Endothelial cell of umbilical vein (primary cell): ENCODE measurements at regions not wholly inside any gene's neighbourhood (a gene's known extent, or its start where the extent isn't known, plus 50 kb on each side); places are given as distances from the start of the nearest gene placed in this dataset.

Experiments used
- BruUV-seq: library from RNA; stranded (reverse); fragments of 400-500 nt; replicated peaks from 2 replicates; lab custom pipeline; 2021; lab: Mats Ljungman, UMichigan
- CTCF ChIA-PET: fragments of 300-600, 350-600 bp; sonication (Branson Sonifier 250); formaldehyde crosslinking; loops from one replicate; lab custom pipeline; 2021; ENCODE audit warnings: antibody characterized with exemption, inconsistent platforms; lab: Charles Lee
- POLR2A ChIA-PET: fragments of 300-600, 350-600 bp; sonication (Branson Sonifier 250); formaldehyde crosslinking; loops from one replicate; lab custom pipeline; 2021; ENCODE audit warnings: antibody characterized with exemption, inconsistent platforms; lab: Charles Lee
- DNase-seq: peaks from one replicate; pipeline ENCODE4 v3.0.0-alpha.2; 2011; ENCODE audit warnings: low read depth, low spot score
- FAIRE-seq: peaks from 2 replicates; lab custom pipeline; 2011; peaks lifted over from hg19 to GRCh38; lab: Jason Lieb, UNC
- H2AFZ ChIP-seq: 2 replicates; pipeline ENCODE4 v1.6.0; 2012; ENCODE audit warnings: low read depth, low read length, control low read depth, inconsistent platforms
- H3K27ac ChIP-seq: 2 replicates; pipeline ENCODE4 v1.5.1; 2011; ENCODE audit warnings: low read depth, mild to moderate bottlenecking, control low read depth, low read length, moderate library complexity; ENCODE audit not compliant: insufficient read depth
- H3K27me3 ChIP-seq, 2 experiments: 2 replicates each; pipeline versions ENCODE4 v1.6.0 to v1.6.1; 2011; ENCODE audit warnings: low read length in 2 of 2, mixed read lengths in 1 of 2; ENCODE audit not compliant: control insufficient read depth in 2 of 2, insufficient read depth in 2 of 2
- H3K36me3 ChIP-seq, 2 experiments: 2 replicates in 1 of 2; 3 replicates in 1 of 2; pipeline ENCODE4 v1.5.1; 2011; ENCODE audit warnings: low read length in 2 of 2, mild to moderate bottlenecking in 1 of 2, moderate library complexity in 1 of 2; ENCODE audit not compliant: control insufficient read depth in 2 of 2, insufficient read depth in 2 of 2; ENCODE audit errors: extremely low read depth in 1 of 2
- H3K4me1 ChIP-seq: 3 replicates; pipeline ENCODE4 v1.5.1; 2011; ENCODE audit warnings: mild to moderate bottlenecking, low read length; ENCODE audit not compliant: control insufficient read depth, insufficient read depth; ENCODE audit errors: extremely low read depth
- H3K4me2 ChIP-seq: 2 replicates; pipeline ENCODE4 v1.6.1; 2011; ENCODE audit warnings: low read length, control low read depth, mixed read lengths; ENCODE audit not compliant: insufficient read depth
- H3K4me3 ChIP-seq, 3 experiments: fragments of 200-600 bp in 1 of 3; sonication (generic), shearing (Covaris generic) in 1 of 3; replicated peaks in 1 of 3; 2 replicates each; pipeline ENCODE4 v1.5.1; 2011 to 2016; ENCODE audit warnings: control low read depth in 3 of 3, low read length in 3 of 3, mild to moderate bottlenecking in 2 of 3, inconsistent platforms in 1 of 3, low read depth in 1 of 3, moderate library complexity in 1 of 3; ENCODE audit not compliant: insufficient read depth in 1 of 3
- H3K79me2 ChIP-seq: 2 replicates; pipeline ENCODE4 v1.6.0; 2012; ENCODE audit warnings: low read length, inconsistent platforms; ENCODE audit not compliant: control insufficient read depth, insufficient read depth
- H3K9ac ChIP-seq: replicated peaks from 2 replicates; pipeline ENCODE3; 2011; ENCODE audit warnings: low read length, control low read depth; ENCODE audit not compliant: insufficient read depth; ENCODE audit errors: extremely low read depth
- H3K9me1 ChIP-seq: replicated peaks from 3 replicates; pipeline ENCODE4 v1.6.0; 2011; ENCODE audit warnings: mild to moderate bottlenecking, low read length; ENCODE audit not compliant: control insufficient read depth, insufficient read depth; ENCODE audit errors: extremely low read depth
- H3K9me3 ChIP-seq: replicated peaks from 2 replicates; pipeline ENCODE4 v1.5.1; 2012; ENCODE audit warnings: low read length, inconsistent platforms; ENCODE audit not compliant: control insufficient read depth, insufficient read depth
- H4K20me1 ChIP-seq: replicated peaks from 2 replicates; pipeline ENCODE3; 2011; ENCODE audit warnings: mild to moderate bottlenecking, low read length; ENCODE audit not compliant: control insufficient read depth, insufficient read depth; ENCODE audit errors: extremely low read depth
- EZH2 ChIP-seq: IDR thresholded peaks from 2 replicates; pipeline ENCODE4 v1.6.1; 2012; ENCODE audit warnings: borderline replicate concordance, low read depth, mild to moderate bottlenecking, moderate library complexity, low read length, inconsistent platforms; ENCODE audit not compliant: severe bottlenecking
- FOS ChIP-seq: IDR thresholded peaks from 2 replicates; pipeline ENCODE4 v1.6.1; 2011; ENCODE audit warnings: mild to moderate bottlenecking, low read length, moderate library complexity, borderline replicate concordance; ENCODE audit not compliant: insufficient read depth
- GATA2 ChIP-seq: IDR thresholded peaks from 2 replicates; pipeline ENCODE4 v1.7.0; 2011; ENCODE audit warnings: low read depth, mild to moderate bottlenecking, moderate library complexity, mixed read lengths, low read length; ENCODE audit not compliant: insufficient read length, insufficient read depth
- JUN ChIP-seq: IDR thresholded peaks from 2 replicates; pipeline ENCODE4 v1.6.1; 2011; ENCODE audit warnings: borderline replicate concordance, low read depth; ENCODE audit not compliant: insufficient read length, insufficient read depth
- MYC ChIP-seq: IDR thresholded peaks from one replicate; pipeline ENCODE4 v1.6.1; 2011; ENCODE audit warnings: mild to moderate bottlenecking, low read depth, low read length
- POLR2A ChIP-seq: IDR thresholded peaks from 2 replicates; pipeline ENCODE4 v1.6.1; 2012; ENCODE audit warnings: low read depth, mild to moderate bottlenecking, control low read depth, low read length
- POLR2AphosphoS5 ChIP-seq: IDR thresholded peaks from 2 replicates; pipeline ENCODE4 v1.6.1; 2012; ENCODE audit warnings: low read depth, mild to moderate bottlenecking, control low read depth, low read length, moderate library complexity; ENCODE audit not compliant: insufficient read depth
- dilution Hi-C: fragments of 300-500 bp; cut with MboI; formaldehyde crosslinking; loops from one replicate; pipeline ENCODE4 v1.15.0; 2019; ENCODE audit warnings: low sequenced_read_pairs; ENCODE audit not compliant: extremely low pct_ligation_motif_present
- intact Hi-C: fragments of 100-400 bp; cut with micrococcal nuclease; formaldehyde crosslinking; loops from one replicate; pipeline ENCODE4 v1.10.0; 2022
- TF ChIP-seq, protein P1 (sequence below), 2 donors: IDR thresholded peaks; 1 replicate in 1 of 2; 2 replicates in 1 of 2; pipeline ENCODE4 v1.5.1; 2011; ENCODE audit warnings: low read length in 2 of 2, mild to moderate bottlenecking in 2 of 2, moderate library complexity in 2 of 2, control low read depth in 1 of 2, inconsistent platforms in 1 of 2, low read depth in 1 of 2; ENCODE audit not compliant: insufficient read depth in 1 of 2; ENCODE audit errors: extremely low read depth in 1 of 2
- TF ChIP-seq, protein P2 (sequence below): IDR thresholded peaks from 2 replicates; pipeline ENCODE4 v1.6.1; 2011; ENCODE audit not compliant: insufficient read depth, insufficient read length

DNA sequence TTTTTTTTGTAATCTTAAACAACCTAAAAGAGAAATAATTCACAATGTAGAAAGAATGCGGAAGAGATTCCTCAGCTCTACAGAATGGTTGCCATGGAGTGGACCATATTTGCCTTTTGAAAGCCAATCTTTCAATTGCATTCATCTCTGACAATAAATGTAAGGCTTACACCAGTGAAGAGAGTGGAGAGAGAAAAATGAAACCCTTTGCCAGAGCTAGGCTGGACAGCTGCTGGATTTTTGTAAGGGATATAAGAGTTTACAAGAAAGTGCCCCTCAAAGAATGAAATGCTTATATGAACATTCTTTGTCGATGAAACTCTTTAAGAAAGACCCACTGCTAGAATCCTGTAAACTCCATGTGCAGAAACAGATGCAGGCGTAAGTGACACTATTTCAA lies 66.0 kb upstream of the FAT1 start:
- no peaks in the 10 kb centered on the region for H3K36me3 ChIP-seq
- H3K9ac ChIP-seq = no peak overlapping the region
- H3K9me3 ChIP-seq = no peaks in the 10 kb centered on the region
- no peaks in the 10 kb centered on the region for H3K27me3 ChIP-seq
- H2AFZ ChIP-seq = no peak overlapping the region
- H4K20me1 ChIP-seq = no peaks in the 10 kb centered on the region
- intact Hi-C loops (no loop called here), dilution Hi-C loops (no loop called here)
- TF ChIP-seq POLR2AphosphoS5 = no peak
- no peak for TF ChIP-seq POLR2A
- no peak for TF ChIP-seq JUN
- no peak for TF ChIP-seq MYC
- TF ChIP-seq, protein P1, sequence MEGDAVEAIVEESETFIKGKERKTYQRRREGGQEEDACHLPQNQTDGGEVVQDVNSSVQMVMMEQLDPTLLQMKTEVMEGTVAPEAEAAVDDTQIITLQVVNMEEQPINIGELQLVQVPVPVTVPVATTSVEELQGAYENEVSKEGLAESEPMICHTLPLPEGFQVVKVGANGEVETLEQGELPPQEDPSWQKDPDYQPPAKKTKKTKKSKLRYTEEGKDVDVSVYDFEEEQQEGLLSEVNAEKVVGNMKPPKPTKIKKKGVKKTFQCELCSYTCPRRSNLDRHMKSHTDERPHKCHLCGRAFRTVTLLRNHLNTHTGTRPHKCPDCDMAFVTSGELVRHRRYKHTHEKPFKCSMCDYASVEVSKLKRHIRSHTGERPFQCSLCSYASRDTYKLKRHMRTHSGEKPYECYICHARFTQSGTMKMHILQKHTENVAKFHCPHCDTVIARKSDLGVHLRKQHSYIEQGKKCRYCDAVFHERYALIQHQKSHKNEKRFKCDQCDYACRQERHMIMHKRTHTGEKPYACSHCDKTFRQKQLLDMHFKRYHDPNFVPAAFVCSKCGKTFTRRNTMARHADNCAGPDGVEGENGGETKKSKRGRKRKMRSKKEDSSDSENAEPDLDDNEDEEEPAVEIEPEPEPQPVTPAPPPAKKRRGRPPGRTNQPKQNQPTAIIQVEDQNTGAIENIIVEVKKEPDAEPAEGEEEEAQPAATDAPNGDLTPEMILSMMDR (IDR thresholded peaks at IDR 0.05; ENCODE audit: extremely low read depth in 1 of 2, insufficient read depth in 1 of 2, low read depth in 1 of 2, low read length in 2 of 2) = no peak
- TF ChIP-seq, protein P2, sequence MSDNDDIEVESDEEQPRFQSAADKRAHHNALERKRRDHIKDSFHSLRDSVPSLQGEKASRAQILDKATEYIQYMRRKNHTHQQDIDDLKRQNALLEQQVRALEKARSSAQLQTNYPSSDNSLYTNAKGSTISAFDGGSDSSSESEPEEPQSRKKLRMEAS = no peak
- no peak for TF ChIP-seq FOS
- TF ChIP-seq GATA2 = no peak
- no peak for TF ChIP-seq EZH2
- H3K4me2 ChIP-seq = no peak overlapping the region
- POLR2A ChIA-PET = no interaction called here
- CTCF ChIA-PET = no interaction called here
- no peak overlapping the region for H3K27ac ChIP-seq
- H3K4me1 ChIP-seq = no peaks in the 10 kb centered on the region
- H3K9me1 ChIP-seq = no peaks in the 10 kb centered on the region
- FAIRE-seq (no peak), DNase-seq (no peak)
- H3K79me2 ChIP-seq = no peaks in the 10 kb centered on the region
- H3K4me3 ChIP-seq = no peak overlapping the region
- BruUV-seq = no TSS peak
